NB4 (cell line): ENCODE measurements at regions not wholly inside any gene's neighbourhood (a gene's known extent, or its start where the extent isn't known, plus 50 kb on each side); places are given as distances from the start of the nearest gene placed in this dataset.

ENCODE experiments used
- CTCF ChIP-seq: IDR thresholded peaks from one replicate; pipeline ENCODE4 v1.5.1; 2012; ENCODE audit warnings: low read depth, low read length
- MYC ChIP-seq: IDR thresholded peaks from 2 replicates; pipeline ENCODE4 v1.6.1; 2011; ENCODE audit warnings: low read depth, low read length

GRCh38 chr15:84111575-84111974, 124.0 kb upstream of the GOLGA6L4 start:
- TF ChIP-seq CTCF (no peak), MYC (no peak)
